ENCODE measurements at regions not wholly inside any gene's neighbourhood (a gene's known extent, or its start where the extent isn't known, plus 50 kb on each side); places are given as distances from the start of the nearest gene placed in this dataset.

GRCh38 chr11:94680426-94680825 is 87.7 kb upstream of the AMOTL1 start:
- H4K20me1 ChIP-seq (replicated peaks; ENCODE audit: insufficient read depth) = no peaks in the 10 kb centered on the region
- Mint-ChIP-seq H3K4me1 (peaks cover 6% of the 10 kb centered on the region; the same call in 2 of the 3 replicates), H3K36me3 (ENCODE audit: low read depth) (peaks cover 32% of the 10 kb centered on the region), H3K9me3 (peaks cover 17% of the 10 kb centered on the region), H3K4me3 (no peak overlapping the region), H3K27ac (no peak overlapping the region), H3K27me3 (ENCODE audit: insufficient read depth, low read depth, poor library complexity) (peaks cover 7% of the 10 kb centered on the region)
- H3K9me2 ChIP-seq (ENCODE audit: insufficient read depth) = peaks cover 18% of the 10 kb centered on the region
- H3K4me1 ChIP-seq (ENCODE audit: insufficient read depth) = no peaks in the 10 kb centered on the region; the same call in 1 of the 2 replicates
- no peak overlapping the region for H3K4me2 ChIP-seq
- no peak for ATAC-seq
- no peaks in the 10 kb centered on the region for H3K79me2 ChIP-seq (replicated peaks; ENCODE audit: insufficient read depth)
- H3F3A ChIP-seq (replicated peaks; ENCODE audit: low read depth) = no peaks in the 10 kb centered on the region
- no peak for TF ChIP-seq ZNF462 (CRISPR knock-in tag; IDR thresholded peaks at IDR 0.05)
- no peak overlapping the region for H2AFZ ChIP-seq
- no peak overlapping the region for H3K27ac ChIP-seq (ENCODE audit: low read depth)
- no peak for DNase-seq (ENCODE audit: low spot score)
- no peaks in the 10 kb centered on the region for H3K27me3 ChIP-seq (ENCODE audit: insufficient read depth)
- no peaks in the 10 kb centered on the region; the same call in 1 of the 2 replicates for H3K36me3 ChIP-seq (ENCODE audit: insufficient read depth)
- H3K4me3 ChIP-seq = no peak overlapping the region

DNA sequence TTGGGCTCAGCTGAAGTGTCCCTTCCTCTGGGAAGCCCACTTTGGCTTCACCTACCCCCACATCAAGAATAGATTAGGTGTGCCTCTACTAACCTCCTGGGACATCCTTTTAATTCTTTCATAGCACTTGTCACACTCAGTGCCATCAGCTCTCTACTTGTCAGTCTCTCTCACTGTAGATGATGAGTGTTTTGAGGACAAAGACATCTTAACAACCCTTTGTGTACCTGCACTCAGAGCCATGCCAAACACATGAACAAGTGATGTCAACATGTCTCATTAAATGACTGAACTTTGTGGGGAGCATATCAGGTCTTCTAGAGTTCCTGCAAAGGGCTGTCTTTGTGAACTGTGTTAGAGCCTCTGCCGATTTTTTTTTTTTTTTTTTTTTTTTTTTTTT is 87.0 kb upstream of the AMOTL1 start:
- Histone ChIP-seq H4K20me1 (replicated peaks; ENCODE audit: insufficient read depth) (no peaks in the 10 kb centered on the region), H3K4me2 (no peak overlapping the region), H3K4me1 (ENCODE audit: insufficient read depth) (no peaks in the 10 kb centered on the region; the same call in 1 of the 2 replicates), H3K36me3 (ENCODE audit: insufficient read depth) (no peaks in the 10 kb centered on the region; the same call in 1 of the 2 replicates), H3K4me3 (no peak overlapping the region), H2AFZ (no peak overlapping the region), H3K27me3 (ENCODE audit: insufficient read depth) (no peaks in the 10 kb centered on the region), H3K79me2 (replicated peaks; ENCODE audit: insufficient read depth) (no peaks in the 10 kb centered on the region), H3F3A (replicated peaks; ENCODE audit: low read depth) (no peaks in the 10 kb centered on the region), H3K9me2 (ENCODE audit: insufficient read depth) (peaks cover 15% of the 10 kb centered on the region; the same call in 1 of the 2 replicates), H3K27ac (ENCODE audit: low read depth) (no peak overlapping the region)
- peaks cover 7% of the 10 kb centered on the region for H3K27me3 Mint-ChIP-seq (ENCODE audit: insufficient read depth, low read depth, poor library complexity)
- DNase-seq (ENCODE audit: low spot score) = no peak
- no peak for ATAC-seq
- peaks cover 24% of the 10 kb centered on the region for H3K9me3 Mint-ChIP-seq
- H3K4me3 Mint-ChIP-seq = no peak overlapping the region
- peaks cover 6% of the 10 kb centered on the region; the same call in 2 of the 3 replicates for H3K4me1 Mint-ChIP-seq
- H3K36me3 Mint-ChIP-seq (ENCODE audit: low read depth) = peaks cover 39% of the 10 kb centered on the region
- H3K27ac Mint-ChIP-seq = no peak overlapping the region
- TF ChIP-seq, protein P1, sequence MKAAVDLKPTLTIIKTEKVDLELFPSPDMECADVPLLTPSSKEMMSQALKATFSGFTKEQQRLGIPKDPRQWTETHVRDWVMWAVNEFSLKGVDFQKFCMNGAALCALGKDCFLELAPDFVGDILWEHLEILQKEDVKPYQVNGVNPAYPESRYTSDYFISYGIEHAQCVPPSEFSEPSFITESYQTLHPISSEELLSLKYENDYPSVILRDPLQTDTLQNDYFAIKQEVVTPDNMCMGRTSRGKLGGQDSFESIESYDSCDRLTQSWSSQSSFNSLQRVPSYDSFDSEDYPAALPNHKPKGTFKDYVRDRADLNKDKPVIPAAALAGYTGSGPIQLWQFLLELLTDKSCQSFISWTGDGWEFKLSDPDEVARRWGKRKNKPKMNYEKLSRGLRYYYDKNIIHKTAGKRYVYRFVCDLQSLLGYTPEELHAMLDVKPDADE (IDR thresholded peaks at IDR 0.05) = no peak
- TF ChIP-seq CREB1 (CRISPR knock-in tag; IDR thresholded peaks at IDR 0.05; ENCODE audit: low read depth) (no peak), NANOG (IDR thresholded peaks at IDR 0.05; ENCODE audit: borderline replicate concordance) (no peak), STAT1 (IDR thresholded peaks at IDR 0.05; ENCODE audit: unreplicated experiment) (no peak), EZH2phosphoT487 (IDR thresholded peaks at IDR 0.05; ENCODE audit: unreplicated experiment) (no peak), ZNF114 (CRISPR knock-in tag; IDR thresholded peaks at IDR 0.05) (no peak), POLR2AphosphoS5 (IDR thresholded peaks at IDR 0.05; ENCODE audit: low read depth) (no peak), EZH2 (IDR thresholded peaks at IDR 0.05; ENCODE audit: low read depth, unreplicated experiment) (no peak)
- TF ChIP-seq, protein P2, sequence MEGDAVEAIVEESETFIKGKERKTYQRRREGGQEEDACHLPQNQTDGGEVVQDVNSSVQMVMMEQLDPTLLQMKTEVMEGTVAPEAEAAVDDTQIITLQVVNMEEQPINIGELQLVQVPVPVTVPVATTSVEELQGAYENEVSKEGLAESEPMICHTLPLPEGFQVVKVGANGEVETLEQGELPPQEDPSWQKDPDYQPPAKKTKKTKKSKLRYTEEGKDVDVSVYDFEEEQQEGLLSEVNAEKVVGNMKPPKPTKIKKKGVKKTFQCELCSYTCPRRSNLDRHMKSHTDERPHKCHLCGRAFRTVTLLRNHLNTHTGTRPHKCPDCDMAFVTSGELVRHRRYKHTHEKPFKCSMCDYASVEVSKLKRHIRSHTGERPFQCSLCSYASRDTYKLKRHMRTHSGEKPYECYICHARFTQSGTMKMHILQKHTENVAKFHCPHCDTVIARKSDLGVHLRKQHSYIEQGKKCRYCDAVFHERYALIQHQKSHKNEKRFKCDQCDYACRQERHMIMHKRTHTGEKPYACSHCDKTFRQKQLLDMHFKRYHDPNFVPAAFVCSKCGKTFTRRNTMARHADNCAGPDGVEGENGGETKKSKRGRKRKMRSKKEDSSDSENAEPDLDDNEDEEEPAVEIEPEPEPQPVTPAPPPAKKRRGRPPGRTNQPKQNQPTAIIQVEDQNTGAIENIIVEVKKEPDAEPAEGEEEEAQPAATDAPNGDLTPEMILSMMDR (conservative IDR thresholded peaks at IDR 0.05; ENCODE audit: low read depth in 2 of 2) = no peak
